NT2/D1 (cell line): ENCODE measurements at regions not wholly inside any gene's neighbourhood (a gene's known extent, or its start where the extent isn't known, plus 50 kb on each side); places are given as distances from the start of the nearest gene placed in this dataset.
"Not testable (repeated sequence)": the region's sequence is repeated elsewhere in the genome, so short reads cannot be mapped to it uniquely, and the experiment has no call there.

Experiments used
- DNase-seq: peaks from one replicate; pipeline ENCODE4 v3.0.0-alpha.2; 2011; ENCODE audit warnings: low read depth, low spot score
- H3K27me3 ChIP-seq: 2 replicates; pipeline ENCODE4 v1.6.0; 2011; ENCODE audit warnings: mild to moderate bottlenecking; ENCODE audit not compliant: insufficient read length, insufficient read depth
- H3K36me3 ChIP-seq: 2 replicates; pipeline ENCODE4 v1.6.1; 2011; ENCODE audit warnings: mild to moderate bottlenecking, low read length, mixed read lengths; ENCODE audit not compliant: insufficient read depth, insufficient read length
- H3K4me1 ChIP-seq: 2 replicates; pipeline ENCODE4 v1.5.1; 2011; ENCODE audit not compliant: insufficient read depth, insufficient read length
- H3K4me3 ChIP-seq: 2 replicates; pipeline ENCODE4 v1.5.1; 2011; ENCODE audit warnings: low read depth; ENCODE audit not compliant: insufficient read length
- H3K9ac ChIP-seq: 2 replicates; pipeline ENCODE4 v1.6.0; 2011; ENCODE audit warnings: low read depth; ENCODE audit not compliant: insufficient read length
- H3K9me3 ChIP-seq: 2 replicates; pipeline ENCODE4 v1.5.1; 2011; ENCODE audit warnings: mild to moderate bottlenecking, low read length; ENCODE audit not compliant: insufficient read depth
- SUZ12 ChIP-seq: IDR thresholded peaks from 2 replicates; pipeline ENCODE4 v1.6.1; 2011; ENCODE audit not compliant: insufficient read length, insufficient read depth; ENCODE audit errors: extremely low read depth
- YY1 ChIP-seq: IDR thresholded peaks from 2 replicates; pipeline ENCODE4 v1.6.1; 2011; ENCODE audit not compliant: insufficient read length, insufficient read depth
- ZNF274 ChIP-seq: IDR thresholded peaks from 2 replicates; pipeline ENCODE4 v1.6.1; 2011; ENCODE audit warnings: mild to moderate bottlenecking, low read depth, low read length

- Histone ChIP-seq H3K36me3 (no peaks in the 10 kb centered on the region), H3K9me3 (no peaks in the 10 kb centered on the region), H3K4me1 (no peaks in the 10 kb centered on the region), H3K9ac (no peak overlapping the region), H3K27me3 (no peaks in the 10 kb centered on the region), H3K4me3 (no peak overlapping the region)
- TF ChIP-seq YY1 (no peak), ZNF274 (no peak), SUZ12 (no peak)
- no peak for DNase-seq
Observed at GRCh38 chr3:118637846-118638245, 396.8 kb downstream of the IGSF11 start.

GRCh38 chr3:118641608-118642007, 393.0 kb downstream of the IGSF11 start:
- Histone ChIP-seq H3K4me3 (no peak overlapping the region), H3K36me3 (no peaks in the 10 kb centered on the region), H3K4me1 (no peaks in the 10 kb centered on the region), H3K9ac (no peak overlapping the region), H3K9me3 (no peaks in the 10 kb centered on the region), H3K27me3 (no peaks in the 10 kb centered on the region)
- peak; percentile 55 for DNase-seq
- TF ChIP-seq SUZ12 (no peak), ZNF274 (no peak), YY1 (no peak)

GRCh38 chr3:118671192-118671591, 363.5 kb downstream of the IGSF11 start:
- DNase-seq = no peak
- Histone ChIP-seq H3K9me3 (no peaks in the 10 kb centered on the region), H3K9ac (no peak overlapping the region), H3K36me3 (no peaks in the 10 kb centered on the region), H3K4me3 (no peak overlapping the region), H3K27me3 (no peaks in the 10 kb centered on the region), H3K4me1 (no peaks in the 10 kb centered on the region)
- no peak for TF ChIP-seq ZNF274
- TF ChIP-seq SUZ12 = no peak
- TF ChIP-seq YY1 = no peak

- no peaks in the 10 kb centered on the region for H3K4me1 ChIP-seq
- TF ChIP-seq SUZ12 (no peak), ZNF274 (no peak), YY1 (no peak)
- H3K36me3 ChIP-seq = no peaks in the 10 kb centered on the region
- H3K4me3 ChIP-seq = no peak overlapping the region
- no peaks in the 10 kb centered on the region for H3K27me3 ChIP-seq
- no peaks in the 10 kb centered on the region for H3K9me3 ChIP-seq
- no peak overlapping the region for H3K9ac ChIP-seq
- no peak for DNase-seq
Observed at GRCh38 chr3:118675305-118675704, 359.3 kb downstream of the IGSF11 start.

GRCh38 chr3:118678663-118679062, 356.0 kb downstream of the IGSF11 start:
- not testable (repeated sequence) for H3K36me3 ChIP-seq, H3K9ac ChIP-seq, DNase-seq, H3K4me1 ChIP-seq, H3K4me3 ChIP-seq, H3K9me3 ChIP-seq, H3K27me3 ChIP-seq

GRCh38 chr3:118682921-118683320, 351.7 kb downstream of the IGSF11 start:
- Histone ChIP-seq H3K36me3 (no peaks in the 10 kb centered on the region), H3K4me3 (no peak overlapping the region), H3K9ac (no peak overlapping the region), H3K27me3 (no peaks in the 10 kb centered on the region), H3K9me3 (peaks cover 3% of the 10 kb centered on the region; the same call in 1 of the 2 replicates), H3K4me1 (no peaks in the 10 kb centered on the region)
- DNase-seq = no peak
- TF ChIP-seq YY1 (no peak), ZNF274 (no peak), SUZ12 (no peak)

GRCh38 chr3:118683636-118684035, 351.0 kb downstream of the IGSF11 start:
- Histone ChIP-seq H3K9me3 (peaks cover 3% of the 10 kb centered on the region; the same call in 1 of the 2 replicates), H3K4me1 (no peaks in the 10 kb centered on the region), H3K27me3 (no peaks in the 10 kb centered on the region), H3K36me3 (no peaks in the 10 kb centered on the region), H3K4me3 (no peak overlapping the region), H3K9ac (no peak overlapping the region)
- DNase-seq = no peak
- TF ChIP-seq SUZ12 (no peak), ZNF274 (no peak), YY1 (no peak)

GRCh38 chr3:118688396-118688884, 346.2 kb downstream of the IGSF11 start:
- H3K4me3 ChIP-seq = no peak overlapping the region
- H3K27me3 ChIP-seq = no peaks in the 10 kb centered on the region
- H3K9me3 ChIP-seq = no peaks in the 10 kb centered on the region
- TF ChIP-seq ZNF274 = no peak
- TF ChIP-seq YY1 = no peak
- TF ChIP-seq SUZ12 = no peak
- H3K9ac ChIP-seq = no peak overlapping the region
- H3K36me3 ChIP-seq = no peaks in the 10 kb centered on the region
- no peak for DNase-seq
- no peaks in the 10 kb centered on the region for H3K4me1 ChIP-seq
